HepG2 (cell line): ENCODE measurements at regions not wholly inside any gene's neighbourhood (a gene's known extent, or its start where the extent isn't known, plus 50 kb on each side); places are given as distances from the start of the nearest gene placed in this dataset.

Experiments used
- ATAC-seq: fragments of 200-7000 bp; cut with Tn5 transposase; 3 replicates; pipeline ENCODE4 v1.9.1; 2020; ENCODE audit warnings: mild to moderate bottlenecking, moderate library complexity
- BruUV-seq: library from RNA; stranded (reverse); fragments of 400-500 nt; replicated peaks from 2 replicates; lab custom pipeline; 2021; lab: Mats Ljungman, UMichigan
- CTCF ChIA-PET: fragments of 300-600 bp; formaldehyde crosslinking; extraction: SDS; loops from one replicate; lab custom pipeline; 2021; ENCODE audit warnings: low total read pairs, inconsistent platforms, low intra/inter-chr PET ratio; lab: Yijun Ruan, JAX
- POLR2A ChIA-PET: fragments of 350-600 bp; sonication (Branson Sonifier 250); formaldehyde crosslinking; loops from one replicate; lab custom pipeline; 2020; ENCODE audit warnings: antibody characterized with exemption, inconsistent platforms; lab: Yijun Ruan, JAX
- DNase-seq: peaks from one replicate; pipeline ENCODE4 v3.0.0-alpha.2; 2015; ENCODE audit warnings: low spot score
- FAIRE-seq: peaks from 3 replicates; lab custom pipeline; 2011; peaks lifted over from hg19 to GRCh38; lab: Jason Lieb, UNC
- H2AFZ ChIP-seq: one replicate; pipeline ENCODE4 v1.6.1; 2011; ENCODE audit warnings: low read length, inconsistent platforms
- H3K27ac ChIP-seq: fragments of 300-600 bp; 3 replicates; pipeline ENCODE4 v1.8.0; 2011; ENCODE audit warnings: mixed run types, mild to moderate bottlenecking, mixed read lengths, low read length, inconsistent platforms; ENCODE audit not compliant: insufficient read depth; ENCODE audit errors: extremely low read length
- H3K27me3 ChIP-seq, 2 experiments: fragments of 200-600 bp in 1 of 2; 2 replicates in 1 of 2; 3 replicates in 1 of 2; pipeline versions ENCODE4 v1.6.0 to v1.8.0; 2011; ENCODE audit warnings: low read length in 2 of 2, mild to moderate bottlenecking in 2 of 2, moderate library complexity in 2 of 2, inconsistent platforms in 1 of 2; ENCODE audit not compliant: insufficient read depth in 2 of 2, control insufficient read depth in 1 of 2
- H3K36me3 ChIP-seq, 2 experiments: fragments of 200-600 bp in 1 of 2; replicated peaks in 1 of 2; 2 replicates in 1 of 2; 3 replicates in 1 of 2; pipeline versions ENCODE4 v1.5.1 to v1.8.0; 2011; ENCODE audit warnings: low read length in 2 of 2, inconsistent platforms in 1 of 2; ENCODE audit not compliant: insufficient read depth in 2 of 2, control insufficient read depth in 1 of 2
- H3K4me1 ChIP-seq: 2 replicates; pipeline ENCODE4 v1.5.1; 2012; ENCODE audit warnings: low read length, inconsistent platforms; ENCODE audit not compliant: insufficient read depth
- H3K4me2 ChIP-seq: 2 replicates; pipeline ENCODE4 v1.6.0; 2011; ENCODE audit warnings: low read depth, low read length, inconsistent platforms
- H3K4me3 ChIP-seq, 3 experiments: fragments of 200-600 bp in 1 of 3; sonication (generic), shearing (Covaris generic) in 1 of 3; replicated peaks in 1 of 3; 2 replicates each; pipeline ENCODE4 v1.5.1; 2011 to 2016; ENCODE audit warnings: low read length in 3 of 3, inconsistent platforms in 2 of 3, low read depth in 2 of 3, mild to moderate bottlenecking in 2 of 3, control low read depth in 1 of 3, mixed read lengths in 1 of 3; ENCODE audit not compliant: insufficient read depth in 1 of 3
- H3K79me2 ChIP-seq: one replicate; pipeline ENCODE4 v1.6.1; 2011; ENCODE audit warnings: low read length, inconsistent platforms; ENCODE audit not compliant: insufficient read depth
- H3K9ac ChIP-seq: 2 replicates; pipeline ENCODE4 v1.6.0; 2011; ENCODE audit warnings: mild to moderate bottlenecking, low read depth, low read length, inconsistent platforms; ENCODE audit not compliant: insufficient read depth
- H3K9me3 ChIP-seq: 2 replicates; pipeline ENCODE4 v1.5.1; 2012; ENCODE audit warnings: mild to moderate bottlenecking, low read length
- H4K20me1 ChIP-seq: 2 replicates; pipeline ENCODE4 v1.6.0; 2011; ENCODE audit warnings: inconsistent platforms, mild to moderate bottlenecking, low read length, moderate library complexity; ENCODE audit not compliant: insufficient read depth
- CEBPB ChIP-seq: IDR thresholded peaks from 2 replicates; pipeline ENCODE4 v1.6.1; 2011; ENCODE audit warnings: low read depth, low read length, improper control_type of control experiment, borderline replicate concordance
- ELF4 ChIP-seq: sonication (generic); formaldehyde crosslinking; IDR thresholded peaks from 2 replicates; pipeline ENCODE4 v1.5.0; 2020; ENCODE audit warnings: missing genetic modification reagents, mild to moderate bottlenecking, moderate library complexity, borderline replicate concordance
- FOSL2 ChIP-seq: sonication (generic); formaldehyde crosslinking; IDR thresholded peaks from 2 replicates; pipeline ENCODE4 v1.4.0; 2020; ENCODE audit warnings: missing genetic modification reagents
- KDM5A ChIP-seq: fragments of 200-600 bp; sonication (generic); IDR thresholded peaks from 2 replicates; pipeline ENCODE4 v1.7.0; 2018; ENCODE audit warnings: antibody characterized with exemption, mild to moderate bottlenecking, low read length, borderline replicate concordance
- KLF13 ChIP-seq: sonication (generic); formaldehyde crosslinking; IDR thresholded peaks from 2 replicates; pipeline ENCODE4 v1.4.0; 2020; ENCODE audit warnings: mild to moderate bottlenecking, missing genetic modification reagents
- NBN ChIP-seq: fragments of 450-650 bp; conservative IDR thresholded peaks from 2 replicates; pipeline ENCODE4 v1.6.1; 2017
- NFIB ChIP-seq: sonication (generic); formaldehyde crosslinking; IDR thresholded peaks from 2 replicates; pipeline ENCODE4 v1.9.0; 2021; ENCODE audit warnings: missing genetic modification reagents, mild to moderate bottlenecking, borderline replicate concordance
- POLR2A ChIP-seq, 2 experiments: IDR thresholded peaks; 2 replicates each; pipeline ENCODE4 v1.6.1; 2011; ENCODE audit warnings: low read depth in 2 of 2, low read length in 2 of 2, mild to moderate bottlenecking in 1 of 2, moderate library complexity in 1 of 2; ENCODE audit not compliant: insufficient read depth in 1 of 2
- SATB2 ChIP-seq: sonication (generic); formaldehyde crosslinking; IDR thresholded peaks from 2 replicates; pipeline ENCODE4 v1.5.0; 2020; ENCODE audit warnings: missing genetic modification reagents
- TCF12 ChIP-seq, 2 experiments: fragments of 450-650 bp in 1 of 2; sonication (generic) in 1 of 2; formaldehyde crosslinking in 1 of 2; IDR thresholded peaks; 2 replicates each; pipeline versions ENCODE4 v1.6.1 to v1.8.0; 2017 to 2022; ENCODE audit warnings: antibody characterized with exemption in 1 of 2, mild to moderate bottlenecking in 1 of 2, missing genetic modification reagents in 1 of 2, moderate library complexity in 1 of 2
- ZBTB1 ChIP-seq: sonication (generic); formaldehyde crosslinking; IDR thresholded peaks from 2 replicates; pipeline ENCODE4 v1.4.0; 2020; ENCODE audit warnings: missing genetic modification reagents, borderline replicate concordance
- ZBTB7B ChIP-seq: sonication (generic); formaldehyde crosslinking; IDR thresholded peaks from 2 replicates; pipeline ENCODE4 v1.4.0; 2020; ENCODE audit warnings: missing genetic modification reagents
- ZNF788 ChIP-seq: sonication (generic); formaldehyde crosslinking; IDR thresholded peaks from 2 replicates; pipeline ENCODE4 v1.5.0; 2020; ENCODE audit warnings: mild to moderate bottlenecking, missing genetic modification reagents, borderline replicate concordance
- ZSCAN25 ChIP-seq: sonication (generic); formaldehyde crosslinking; IDR thresholded peaks from 2 replicates; pipeline ENCODE4 v1.8.0; 2022; ENCODE audit warnings: mild to moderate bottlenecking, missing genetic modification reagents
- WGBS: methylation state at CpG from one replicate; pipeline ENCODE4 v1.1.6; 2017; ENCODE audit warnings: low lambda C conversion rate; 5-methylcytosine and 5-hydroxymethylcytosine counted together
- in situ Hi-C: cut with HindIII; loops from 2 replicates; pipeline ENCODE4 v1.10.0; 2017; ENCODE audit warnings: low pct_unique_long_range_greater_than_20kb; ENCODE audit not compliant: extremely low pct_ligation_motif_present
- intact Hi-C: fragments of 100-400 bp; cut with micrococcal nuclease; formaldehyde crosslinking; loops from one replicate; pipeline ENCODE4 v1.10.0; 2022; ENCODE audit not compliant: unreplicated experiment
- TF ChIP-seq, protein P1 (sequence below): sonication (generic); formaldehyde crosslinking; IDR thresholded peaks from 2 replicates; pipeline ENCODE4 v1.5.1; 2020; ENCODE audit warnings: missing genetic modification reagents, mild to moderate bottlenecking, borderline replicate concordance
- TF ChIP-seq, protein P2 (sequence below): sonication (generic); formaldehyde crosslinking; IDR thresholded peaks from 2 replicates; pipeline ENCODE4 v1.5.0; 2020; ENCODE audit warnings: missing genetic modification reagents
- TF ChIP-seq, protein P3 (sequence below): IDR thresholded peaks from 2 replicates; pipeline ENCODE4 v1.6.1; 2016
- TF ChIP-seq, protein P4 (sequence below): sonication (generic); formaldehyde crosslinking; IDR thresholded peaks from 2 replicates; pipeline ENCODE4 v1.4.0; 2020; ENCODE audit warnings: missing genetic modification reagents

DNA sequence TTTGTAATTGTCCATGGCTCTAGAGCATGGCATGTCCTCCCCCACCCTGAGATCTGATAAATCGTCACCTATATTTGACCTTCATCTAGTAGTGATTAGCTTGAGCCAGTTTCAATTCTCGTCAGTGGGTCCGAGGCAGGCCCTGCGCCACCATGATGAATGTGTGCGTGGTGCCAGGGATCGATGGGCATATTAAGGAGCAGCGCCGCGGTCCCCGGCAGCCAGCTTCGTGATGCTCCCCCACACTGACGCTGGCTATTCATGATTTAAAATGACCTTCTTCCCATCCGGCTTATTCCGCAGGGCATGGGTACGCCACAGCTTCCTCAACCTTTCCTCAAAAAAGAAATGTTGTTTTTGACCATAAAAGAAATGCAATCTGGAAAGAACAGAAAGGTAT, 68.0 kb downstream of the SLC25A47 start (continued):
- TF ChIP-seq, protein P1, sequence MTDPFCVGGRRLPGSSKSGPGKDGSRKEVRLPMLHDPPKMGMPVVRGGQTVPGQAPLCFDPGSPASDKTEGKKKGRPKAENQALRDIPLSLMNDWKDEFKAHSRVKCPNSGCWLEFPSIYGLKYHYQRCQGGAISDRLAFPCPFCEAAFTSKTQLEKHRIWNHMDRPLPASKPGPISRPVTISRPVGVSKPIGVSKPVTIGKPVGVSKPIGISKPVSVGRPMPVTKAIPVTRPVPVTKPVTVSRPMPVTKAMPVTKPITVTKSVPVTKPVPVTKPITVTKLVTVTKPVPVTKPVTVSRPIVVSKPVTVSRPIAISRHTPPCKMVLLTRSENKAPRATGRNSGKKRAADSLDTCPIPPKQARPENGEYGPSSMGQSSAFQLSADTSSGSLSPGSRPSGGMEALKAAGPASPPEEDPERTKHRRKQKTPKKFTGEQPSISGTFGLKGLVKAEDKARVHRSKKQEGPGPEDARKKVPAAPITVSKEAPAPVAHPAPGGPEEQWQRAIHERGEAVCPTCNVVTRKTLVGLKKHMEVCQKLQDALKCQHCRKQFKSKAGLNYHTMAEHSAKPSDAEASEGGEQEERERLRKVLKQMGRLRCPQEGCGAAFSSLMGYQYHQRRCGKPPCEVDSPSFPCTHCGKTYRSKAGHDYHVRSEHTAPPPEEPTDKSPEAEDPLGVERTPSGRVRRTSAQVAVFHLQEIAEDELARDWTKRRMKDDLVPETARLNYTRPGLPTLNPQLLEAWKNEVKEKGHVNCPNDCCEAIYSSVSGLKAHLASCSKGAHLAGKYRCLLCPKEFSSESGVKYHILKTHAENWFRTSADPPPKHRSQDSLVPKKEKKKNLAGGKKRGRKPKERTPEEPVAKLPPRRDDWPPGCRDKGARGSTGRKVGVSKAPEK (CRISPR knock-in tag): no peak
- TF ChIP-seq ZSCAN25 (CRISPR knock-in tag): no peak
- TF ChIP-seq, protein P2, sequence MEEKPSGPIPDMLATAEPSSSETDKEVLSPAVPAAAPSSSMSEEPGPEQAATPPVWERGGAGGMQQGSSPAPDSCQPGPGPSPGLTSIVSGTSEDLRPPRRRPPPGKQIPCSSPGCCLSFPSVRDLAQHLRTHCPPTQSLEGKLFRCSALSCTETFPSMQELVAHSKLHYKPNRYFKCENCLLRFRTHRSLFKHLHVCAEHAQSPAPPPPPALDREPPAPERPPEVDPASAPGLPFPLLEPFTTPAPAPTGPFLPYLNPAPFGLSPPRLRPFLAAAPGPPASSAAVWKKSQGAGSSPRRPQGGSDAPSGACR: no peak
- TF ChIP-seq, protein P3, sequence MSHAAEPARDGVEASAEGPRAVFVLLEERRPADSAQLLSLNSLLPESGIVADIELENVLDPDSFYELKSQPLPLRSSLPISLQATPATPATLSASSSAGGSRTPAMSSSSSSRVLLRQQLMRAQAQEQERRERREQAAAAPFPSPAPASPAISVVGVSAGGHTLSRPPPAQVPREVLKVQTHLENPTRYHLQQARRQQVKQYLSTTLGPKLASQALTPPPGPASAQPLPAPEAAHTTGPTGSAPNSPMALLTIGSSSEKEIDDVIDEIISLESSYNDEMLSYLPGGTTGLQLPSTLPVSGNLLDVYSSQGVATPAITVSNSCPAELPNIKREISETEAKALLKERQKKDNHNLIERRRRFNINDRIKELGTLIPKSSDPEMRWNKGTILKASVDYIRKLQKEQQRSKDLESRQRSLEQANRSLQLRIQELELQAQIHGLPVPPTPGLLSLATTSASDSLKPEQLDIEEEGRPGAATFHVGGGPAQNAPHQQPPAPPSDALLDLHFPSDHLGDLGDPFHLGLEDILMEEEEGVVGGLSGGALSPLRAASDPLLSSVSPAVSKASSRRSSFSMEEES (CRISPR knock-in tag): no peak

DNA sequence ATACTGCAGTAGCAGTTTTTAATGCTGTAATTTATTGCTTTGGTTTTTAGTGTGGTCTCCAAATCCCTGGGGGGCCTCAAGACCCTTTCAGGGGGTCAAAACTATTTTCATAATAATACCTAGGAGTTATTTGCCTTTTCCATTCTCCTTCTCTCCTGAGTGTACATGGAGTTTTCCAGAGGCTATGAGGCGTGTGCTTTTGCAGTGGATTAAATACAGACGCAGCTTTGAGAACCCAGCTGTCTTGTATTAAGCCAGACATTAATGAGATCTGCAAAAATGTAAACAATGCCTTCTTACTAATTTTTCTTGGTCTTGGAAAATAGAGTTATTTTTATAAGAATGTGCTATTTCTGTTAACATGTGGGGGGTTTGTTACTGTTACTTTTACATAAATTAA, 68.6 kb downstream of the SLC25A47 start:
- Histone ChIP-seq H4K20me1 (no peaks in the 10 kb centered on the region), H3K4me2 (no peak overlapping the region), H3K9ac (no peak overlapping the region), H3K4me1 (peaks cover 37% of the 10 kb centered on the region), H3K36me3 (no peaks in the 10 kb centered on the region; a peak in 1 of 5 replicates), H2AFZ (no peak overlapping the region), H3K4me3 (no peak overlapping the region), H3K79me2 (no peaks in the 10 kb centered on the region), H3K9me3 (no peaks in the 10 kb centered on the region), H3K27me3 (no peaks in the 10 kb centered on the region), H3K27ac (no peak overlapping the region)
- no TSS peak for BruUV-seq
- no peak for FAIRE-seq
- no peak for DNase-seq
- ChIA-PET POLR2A (no interaction called here), CTCF (no interaction called here)
- in situ Hi-C loops: no loop called here
- no peak for ATAC-seq
- intact Hi-C loops: no loop called here
- 97% methylated on average over 2 of the region's 2 CpGs for WGBS
- TF ChIP-seq NBN: no peak
- TF ChIP-seq, protein P4, sequence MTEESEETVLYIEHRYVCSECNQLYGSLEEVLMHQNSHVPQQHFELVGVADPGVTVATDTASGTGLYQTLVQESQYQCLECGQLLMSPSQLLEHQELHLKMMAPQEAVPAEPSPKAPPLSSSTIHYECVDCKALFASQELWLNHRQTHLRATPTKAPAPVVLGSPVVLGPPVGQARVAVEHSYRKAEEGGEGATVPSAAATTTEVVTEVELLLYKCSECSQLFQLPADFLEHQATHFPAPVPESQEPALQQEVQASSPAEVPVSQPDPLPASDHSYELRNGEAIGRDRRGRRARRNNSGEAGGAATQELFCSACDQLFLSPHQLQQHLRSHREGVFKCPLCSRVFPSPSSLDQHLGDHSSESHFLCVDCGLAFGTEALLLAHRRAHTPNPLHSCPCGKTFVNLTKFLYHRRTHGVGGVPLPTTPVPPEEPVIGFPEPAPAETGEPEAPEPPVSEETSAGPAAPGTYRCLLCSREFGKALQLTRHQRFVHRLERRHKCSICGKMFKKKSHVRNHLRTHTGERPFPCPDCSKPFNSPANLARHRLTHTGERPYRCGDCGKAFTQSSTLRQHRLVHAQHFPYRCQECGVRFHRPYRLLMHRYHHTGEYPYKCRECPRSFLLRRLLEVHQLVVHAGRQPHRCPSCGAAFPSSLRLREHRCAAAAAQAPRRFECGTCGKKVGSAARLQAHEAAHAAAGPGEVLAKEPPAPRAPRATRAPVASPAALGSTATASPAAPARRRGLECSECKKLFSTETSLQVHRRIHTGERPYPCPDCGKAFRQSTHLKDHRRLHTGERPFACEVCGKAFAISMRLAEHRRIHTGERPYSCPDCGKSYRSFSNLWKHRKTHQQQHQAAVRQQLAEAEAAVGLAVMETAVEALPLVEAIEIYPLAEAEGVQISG (CRISPR knock-in tag): no peak
- TF ChIP-seq ZBTB7B (CRISPR knock-in tag): no peak
- no peak for TF ChIP-seq SATB2 (CRISPR knock-in tag)
- no peak for TF ChIP-seq POLR2A (IDR thresholded peaks at IDR 0.05; ENCODE audit: insufficient read depth in 1 of 2, low read depth in 2 of 2, low read length in 2 of 2)
- TF ChIP-seq ELF4 (CRISPR knock-in tag): no peak
- TF ChIP-seq ZNF788 (CRISPR knock-in tag): no peak
- TF ChIP-seq KDM5A: no peak
- TF ChIP-seq NFIB (CRISPR knock-in tag): no peak
- TF ChIP-seq FOSL2 (CRISPR knock-in tag): no peak
- TF ChIP-seq TCF12 (IDR thresholded peaks at IDR 0.05): no peak
- TF ChIP-seq TCF12 (CRISPR knock-in tag; IDR thresholded peaks at IDR 0.05): no peak
- no peak for TF ChIP-seq ZBTB1 (CRISPR knock-in tag)
- no peak for TF ChIP-seq CEBPB
- TF ChIP-seq KLF13 (CRISPR knock-in tag): no peak
